Mucosa of descending colon (tissue), 3 donors: ENCODE measurements at regions not wholly inside any gene's neighbourhood (a gene's known extent, or its start where the extent isn't known, plus 50 kb on each side); places are given as distances from the start of the nearest gene placed in this dataset.

Experiments used
- ATAC-seq: fragments of 200-7000 bp; cut with Tn5 transposase; one replicate; pipeline ENCODE4 v1.9.1; 2020; ENCODE audit warnings: mild to moderate bottlenecking, moderate library complexity
- DNase-seq, 3 donors: peaks; one replicate each; pipeline ENCODE4 v3.0.0-alpha.2; 2020
- H3K36me3 ChIP-seq: fragments of 200-600 bp; one replicate; pipeline ENCODE4 v1.8.0; 2021; ENCODE audit warnings: low read depth, mild to moderate bottlenecking
- H3K4me1 ChIP-seq: fragments of 200-600 bp; one replicate; pipeline ENCODE4 v1.8.0; 2021; ENCODE audit warnings: low read depth, mild to moderate bottlenecking
- H3K4me3 ChIP-seq: fragments of 200-600 bp; one replicate; pipeline ENCODE4 v1.8.0; 2021; ENCODE audit warnings: mild to moderate bottlenecking
- H3K9me3 ChIP-seq: fragments of 200-600 bp; one replicate; pipeline ENCODE4 v1.8.0; 2021; ENCODE audit warnings: mild to moderate bottlenecking
- intact Hi-C, 2 donors: fragments of 100-400 bp; cut with DNase I in 1 of 2; cut with micrococcal nuclease in 1 of 2; formaldehyde crosslinking; loops; one replicate each; pipeline versions ENCODE4 v1.11.0 to v1.11.1; 2022; cut with DNase I, micrococcal nuclease
- TF ChIP-seq, protein P1 (sequence below): fragments of 200-600 bp; IDR thresholded peaks from one replicate; pipeline ENCODE4 v1.8.0; 2022; ENCODE audit warnings: antibody characterized with exemption, mild to moderate bottlenecking
- donor health status: DM: no; HTN: no; CAD: no; lungs with moderate emphysema.
- donor health status: DM: no; HTN: no; CAD: no.
- donor health status: DM: no; HTN: yes; CAD: no.

DNA sequence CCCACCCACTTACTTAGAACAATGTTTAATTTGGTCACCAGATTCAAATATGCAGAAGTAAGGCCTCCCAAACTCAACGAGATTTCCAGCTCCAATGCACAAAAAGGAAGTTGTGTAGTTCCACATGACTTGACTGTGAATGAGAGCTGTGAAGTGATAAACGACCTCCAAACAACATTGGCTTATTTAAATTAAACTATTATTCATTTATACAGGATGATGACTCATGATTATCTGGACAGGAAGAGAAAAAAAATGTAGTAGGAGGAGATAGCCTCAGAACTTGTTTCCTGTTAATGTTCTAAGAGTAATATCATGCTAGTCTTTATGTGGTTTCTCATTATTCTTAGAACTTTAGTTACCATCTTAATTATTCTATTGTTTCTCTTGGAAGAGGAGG is 237.3 kb downstream of the C1D start:
- Histone ChIP-seq H3K36me3 (no peaks in the 10 kb centered on the region), H3K4me3 (no peak overlapping the region), H3K4me1 (no peaks in the 10 kb centered on the region), H3K9me3 (no peaks in the 10 kb centered on the region)
- intact Hi-C loops: no loop called here
- no peak for DNase-seq
- ATAC-seq: no peak
- TF ChIP-seq, protein P1, sequence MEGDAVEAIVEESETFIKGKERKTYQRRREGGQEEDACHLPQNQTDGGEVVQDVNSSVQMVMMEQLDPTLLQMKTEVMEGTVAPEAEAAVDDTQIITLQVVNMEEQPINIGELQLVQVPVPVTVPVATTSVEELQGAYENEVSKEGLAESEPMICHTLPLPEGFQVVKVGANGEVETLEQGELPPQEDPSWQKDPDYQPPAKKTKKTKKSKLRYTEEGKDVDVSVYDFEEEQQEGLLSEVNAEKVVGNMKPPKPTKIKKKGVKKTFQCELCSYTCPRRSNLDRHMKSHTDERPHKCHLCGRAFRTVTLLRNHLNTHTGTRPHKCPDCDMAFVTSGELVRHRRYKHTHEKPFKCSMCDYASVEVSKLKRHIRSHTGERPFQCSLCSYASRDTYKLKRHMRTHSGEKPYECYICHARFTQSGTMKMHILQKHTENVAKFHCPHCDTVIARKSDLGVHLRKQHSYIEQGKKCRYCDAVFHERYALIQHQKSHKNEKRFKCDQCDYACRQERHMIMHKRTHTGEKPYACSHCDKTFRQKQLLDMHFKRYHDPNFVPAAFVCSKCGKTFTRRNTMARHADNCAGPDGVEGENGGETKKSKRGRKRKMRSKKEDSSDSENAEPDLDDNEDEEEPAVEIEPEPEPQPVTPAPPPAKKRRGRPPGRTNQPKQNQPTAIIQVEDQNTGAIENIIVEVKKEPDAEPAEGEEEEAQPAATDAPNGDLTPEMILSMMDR: no peak

DNA sequence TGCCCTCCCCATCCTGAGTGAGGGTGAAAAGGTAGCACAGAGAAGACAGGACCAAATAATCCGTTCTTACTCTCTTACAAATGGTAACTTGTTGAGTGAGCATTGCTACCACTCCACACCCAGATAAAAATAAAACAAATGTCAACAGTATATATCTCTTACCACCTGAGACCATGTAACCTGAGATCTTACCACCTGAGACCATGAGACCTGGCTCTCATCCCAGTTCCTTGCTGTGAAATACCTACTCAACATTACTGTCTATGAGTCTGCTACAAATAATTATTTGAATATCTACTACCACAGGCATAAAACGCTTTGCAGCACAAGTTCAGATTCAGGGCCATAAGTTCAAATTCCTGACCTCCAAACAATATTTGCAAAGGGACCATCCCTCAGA is 234.7 kb downstream of the C1D start:
- no peaks in the 10 kb centered on the region for H3K36me3 ChIP-seq
- TF ChIP-seq, protein P1: no peak
- H3K9me3 ChIP-seq: no peaks in the 10 kb centered on the region
- no peak for ATAC-seq
- H3K4me1 ChIP-seq: no peaks in the 10 kb centered on the region
- H3K4me3 ChIP-seq: no peak overlapping the region
- no peak for DNase-seq
- intact Hi-C loops: no loop called here

DNA sequence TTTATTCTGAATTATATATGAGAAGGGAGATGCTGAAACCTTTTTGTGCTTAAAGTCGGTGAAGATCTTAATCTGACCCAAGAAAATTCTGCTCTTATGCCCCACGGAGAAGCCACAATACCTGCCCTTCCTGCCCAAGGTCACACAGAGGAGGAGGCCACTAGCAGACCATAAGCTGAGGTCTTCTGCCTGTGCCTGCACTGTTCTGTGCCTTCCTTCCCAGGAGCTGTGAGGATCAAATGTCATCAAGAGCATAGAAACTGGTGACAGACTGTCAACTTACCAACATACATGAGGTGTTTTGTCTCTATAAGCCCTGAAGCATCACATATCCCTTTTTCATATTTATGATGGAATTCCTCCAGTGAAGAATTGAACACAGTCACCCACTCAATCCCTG is 233.3 kb downstream of the C1D start:
- ATAC-seq (no peak), DNase-seq (no peak)
- Histone ChIP-seq H3K9me3 (no peaks in the 10 kb centered on the region), H3K4me1 (no peaks in the 10 kb centered on the region), H3K36me3 (no peaks in the 10 kb centered on the region), H3K4me3 (no peak overlapping the region)
- intact Hi-C loops: no loop called here
- TF ChIP-seq, protein P1: no peak

DNA sequence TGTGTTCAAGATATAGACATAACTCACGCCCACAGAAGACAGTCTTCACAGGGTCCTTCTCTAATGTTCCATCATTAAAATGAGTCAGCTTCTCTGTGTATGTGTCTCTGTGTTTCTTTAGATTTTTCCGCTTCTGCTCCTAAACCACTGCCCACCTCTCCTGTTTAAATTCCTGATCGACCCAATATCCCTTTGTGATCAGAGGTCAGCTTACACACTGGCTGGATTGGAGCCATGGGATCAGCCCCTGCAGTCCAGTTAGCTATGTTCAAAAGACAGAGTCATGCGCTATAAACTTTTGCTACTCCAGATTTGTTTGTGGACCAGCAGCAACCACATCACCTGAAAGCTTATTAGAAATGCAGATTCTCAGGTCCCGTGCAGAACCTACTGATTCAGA is 229.2 kb downstream of the C1D start:
- intact Hi-C loops: no loop called here
- no peak for ATAC-seq

DNA sequence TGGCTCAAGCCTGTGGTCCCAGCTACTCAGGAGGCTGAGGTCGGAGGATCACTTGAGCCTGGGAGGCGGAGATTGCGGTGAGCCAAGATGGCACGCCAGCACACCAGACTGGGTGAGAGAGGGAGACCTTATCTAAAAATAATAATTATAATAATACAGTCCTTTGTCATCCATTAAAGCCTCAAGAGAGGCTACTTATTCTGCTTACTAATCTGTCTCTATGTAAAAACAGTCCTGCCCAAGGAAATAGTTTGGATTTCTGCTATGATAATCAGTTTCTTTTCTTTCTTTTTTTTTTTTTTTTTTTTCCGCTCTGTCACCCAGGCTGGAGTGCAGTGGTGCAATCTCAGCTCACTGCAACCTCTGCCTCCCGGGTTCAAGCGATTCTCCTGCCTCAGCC is 228.3 kb downstream of the C1D start:
- intact Hi-C loops: no loop called here
- TF ChIP-seq, protein P1: no peak
- Histone ChIP-seq H3K36me3 (no peaks in the 10 kb centered on the region), H3K9me3 (no peaks in the 10 kb centered on the region), H3K4me1 (no peaks in the 10 kb centered on the region), H3K4me3 (no peak overlapping the region)
- DNase-seq (no peak), ATAC-seq (no peak)

More for the DNA sequence above, 229.2 kb downstream of the C1D start:
- TF ChIP-seq, protein P1: no peak
- no peak overlapping the region for H3K4me3 ChIP-seq
- no peaks in the 10 kb centered on the region for H3K4me1 ChIP-seq
- no peaks in the 10 kb centered on the region for H3K9me3 ChIP-seq
- H3K36me3 ChIP-seq: no peaks in the 10 kb centered on the region
- DNase-seq: no peak

DNA sequence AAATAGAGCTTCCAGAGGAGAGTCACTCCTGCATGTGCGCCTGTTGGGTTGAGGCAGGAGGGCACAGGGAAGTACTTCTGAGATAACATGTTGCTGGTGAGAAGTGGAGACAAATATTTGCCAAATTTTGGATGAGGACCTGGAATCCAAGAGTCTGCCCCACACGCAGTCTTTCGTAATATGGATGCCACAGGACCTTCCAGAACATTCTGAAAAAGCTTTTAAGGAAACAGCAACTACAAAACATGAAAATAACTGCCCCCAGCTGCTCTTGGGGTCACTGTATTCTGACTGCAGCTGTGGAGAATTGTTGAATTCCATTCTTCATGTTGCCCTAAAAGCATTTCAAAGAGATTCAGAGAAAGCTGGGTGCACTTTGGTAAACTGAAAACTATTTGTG is 227.5 kb downstream of the C1D start:
- H3K36me3 ChIP-seq: no peaks in the 10 kb centered on the region
- intact Hi-C loops: no loop called here
- no peak for ATAC-seq
- DNase-seq: no peak
- no peak overlapping the region for H3K4me3 ChIP-seq
- H3K4me1 ChIP-seq: no peaks in the 10 kb centered on the region
- no peaks in the 10 kb centered on the region for H3K9me3 ChIP-seq
- TF ChIP-seq, protein P1: no peak
